NCI-H2081 treated with DMSO at 0.1 percent for 48 hours (cell line): ENCODE measurements at regions not wholly inside any gene's neighbourhood (a gene's known extent, or its start where the extent isn't known, plus 50 kb on each side); places are given as distances from the start of the nearest gene placed in this dataset.
A peak's percentile ranks its signal among the peaks of the same experiment; 100 is the strongest.

Experiments
- DNase-seq: peaks from one replicate; lab custom pipeline; 2025; lab: John Stamatoyannopoulos, UW

GRCh38 chr11:115928811-115929210, 424.6 kb upstream of the CADM1 start:
- no peak for DNase-seq

- no peak for DNase-seq
Observed at GRCh38 chr11:115927823-115928329, 423.7 kb upstream of the CADM1 start.

GRCh38 chr11:115926601-115927000, 422.4 kb upstream of the CADM1 start:
- no peak for DNase-seq

- no peak for DNase-seq
Observed at GRCh38 chr11:115926138-115926537, 421.9 kb upstream of the CADM1 start.

GRCh38 chr11:115925568-115926090, 421.4 kb upstream of the CADM1 start:
- DNase-seq = no peak

GRCh38 chr11:115924744-115925567, 420.7 kb upstream of the CADM1 start:
- no peak for DNase-seq

- no peak for DNase-seq
Observed at GRCh38 chr11:115922876-115923275, 418.7 kb upstream of the CADM1 start.

- DNase-seq = no peak
Observed at GRCh38 chr11:115921986-115922385, 417.8 kb upstream of the CADM1 start.

GRCh38 chr11:115921540-115921939, 417.3 kb upstream of the CADM1 start:
- DNase-seq = no peak

GRCh38 chr11:115920841-115921480, 416.7 kb upstream of the CADM1 start:
- no peak for DNase-seq

- DNase-seq = no peak
Observed at GRCh38 chr11:115920092-115920461, 415.9 kb upstream of the CADM1 start.

- DNase-seq = no peak
Observed at GRCh38 chr11:115919341-115920091, 415.3 kb upstream of the CADM1 start.

- DNase-seq = no peak
Observed at GRCh38 chr11:115918576-115918975, 414.4 kb upstream of the CADM1 start.

GRCh38 chr11:115916608-115917007, 412.4 kb upstream of the CADM1 start:
- DNase-seq = no peak

GRCh38 chr11:115912484-115912945, 408.3 kb upstream of the CADM1 start:
- peak; percentile 33 for DNase-seq

GRCh38 chr11:115911613-115912346, 407.6 kb upstream of the CADM1 start:
- DNase-seq = no peak

GRCh38 chr11:115910379-115910778, 406.2 kb upstream of the CADM1 start:
- no peak for DNase-seq

GRCh38 chr11:115906171-115906570, 402.0 kb upstream of the CADM1 start:
- no peak for DNase-seq

- DNase-seq = no peak
Observed at GRCh38 chr11:115905341-115906000, 401.3 kb upstream of the CADM1 start.

GRCh38 chr11:115903179-115903578, 399.0 kb upstream of the CADM1 start:
- no peak for DNase-seq

GRCh38 chr11:115901069-115901468, 396.9 kb upstream of the CADM1 start:
- no peak for DNase-seq
